GF-D8 (cell line): ENCODE measurements at regions not wholly inside any gene's neighbourhood (a gene's known extent, or its start where the extent isn't known, plus 50 kb on each side); places are given as distances from the start of the nearest gene placed in this dataset.
"Not testable (repeated sequence)": the region's sequence is repeated elsewhere in the genome, so short reads cannot be mapped to it uniquely, and the experiment has no call there.

Experiments used
- DNase-seq: peaks from one replicate; lab custom pipeline; 2025; lab: John Stamatoyannopoulos, UW

- DNase-seq = no peak
These were observed 169.2 kb downstream of the OR2B2 start for GRCh38 chr6:27742833-27743573.

GRCh38 chr6:27739902-27740301, 172.3 kb downstream of the OR2B2 start:
- not testable (repeated sequence) for DNase-seq

GRCh38 chr6:27736686-27737085, 175.5 kb downstream of the OR2B2 start:
- DNase-seq = no peak

- DNase-seq = no peak
These were observed 183.8 kb downstream of the OR2B2 start for GRCh38 chr6:27728442-27728841.

- DNase-seq = no peak
These were observed 185.6 kb downstream of the OR2B2 start for GRCh38 chr6:27726619-27727023.

- no peak for DNase-seq
These were observed 191.3 kb downstream of the OR2B2 start for GRCh38 chr6:27720607-27721580.

- not testable (repeated sequence) for DNase-seq
These were observed 193.2 kb downstream of the OR2B2 start for GRCh38 chr6:27719039-27719438.

- DNase-seq = no peak
These were observed 205.8 kb downstream of the OR2B2 start for GRCh38 chr6:27706431-27706830.

GRCh38 chr6:27700337-27700736, 211.9 kb downstream of the OR2B2 start:
- DNase-seq = no peak

- no peak for DNase-seq
These were observed 217.7 kb downstream of the OR2B2 start for GRCh38 chr6:27694547-27694874.

GRCh38 chr6:27693766-27694546, 218.2 kb downstream of the OR2B2 start:
- DNase-seq = no peak

- not testable (repeated sequence) for DNase-seq
These were observed 219.2 kb upstream of the ZNF184 start for GRCh38 chr6:27692133-27692532.

- DNase-seq = peak; percentile 79
These were observed 215.2 kb upstream of the ZNF184 start for GRCh38 chr6:27688014-27688586.

GRCh38 chr6:27687154-27688013, 214.5 kb upstream of the ZNF184 start:
- peak; percentile 42 for DNase-seq

- no peak for DNase-seq
These were observed 212.4 kb upstream of the ZNF184 start for GRCh38 chr6:27685279-27685678.

GRCh38 chr6:27684264-27685211, 211.6 kb upstream of the ZNF184 start:
- peak; percentile 4 for DNase-seq

- no peak for DNase-seq
These were observed 207.2 kb upstream of the ZNF184 start for GRCh38 chr6:27679964-27680694.

GRCh38 chr6:27679308-27679963, 206.5 kb upstream of the ZNF184 start:
- no peak for DNase-seq

GRCh38 chr6:27678469-27678868, 205.6 kb upstream of the ZNF184 start:
- DNase-seq = no peak
